Stimulated activated CD4-positive, alpha-beta T cell treated with anti-CD3 and anti-CD28 coated beads, TNF-alpha, amount 100 ng/mL, for 48 hours (primary cell): ENCODE measurements at regions not wholly inside any gene's neighbourhood (a gene's known extent, or its start where the extent isn't known, plus 50 kb on each side); places are given as distances from the start of the nearest gene placed in this dataset.

Experiments used
- DNase-seq, 3 donors: peaks; one replicate each; pipeline ENCODE4 v3.0.0-alpha.2; 2020; ENCODE audit warnings: low read depth in 3 of 3

DNA sequence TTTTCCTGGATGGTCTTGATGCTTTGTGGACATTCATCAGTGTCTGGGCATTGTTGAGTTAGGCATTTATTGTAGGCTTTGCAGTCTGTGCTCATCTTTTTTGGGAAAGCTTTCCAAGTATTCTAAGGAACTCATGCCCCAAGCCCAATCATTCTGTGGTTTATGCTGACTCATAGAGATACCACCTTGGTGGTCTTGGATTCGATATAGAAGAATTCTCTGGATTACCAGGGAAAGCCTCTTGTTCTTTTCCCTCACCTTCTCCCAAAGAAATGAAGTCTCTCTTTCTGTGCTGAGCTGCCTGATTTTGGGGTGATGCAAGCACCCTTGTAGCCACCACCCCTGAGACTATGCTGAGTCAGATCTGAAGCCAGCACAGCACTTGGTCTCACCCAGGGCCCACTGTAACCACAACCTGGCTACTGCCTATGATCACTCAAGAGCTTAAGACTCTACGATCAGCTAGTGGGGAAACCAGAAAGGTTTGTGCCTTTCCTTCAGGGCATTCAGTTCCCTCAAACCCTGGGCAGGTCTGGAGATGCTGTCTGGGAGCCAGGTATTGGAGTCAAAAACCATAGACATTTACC is 422.6 kb downstream of the NUF2 start:
- DNase-seq: no peak

- DNase-seq: no peak
Observed at GRCh38 chr1:163745204-163745603, 423.4 kb downstream of the NUF2 start.

- no peak for DNase-seq
Observed at GRCh38 chr1:163747261-163747660, 425.5 kb downstream of the NUF2 start.

DNA sequence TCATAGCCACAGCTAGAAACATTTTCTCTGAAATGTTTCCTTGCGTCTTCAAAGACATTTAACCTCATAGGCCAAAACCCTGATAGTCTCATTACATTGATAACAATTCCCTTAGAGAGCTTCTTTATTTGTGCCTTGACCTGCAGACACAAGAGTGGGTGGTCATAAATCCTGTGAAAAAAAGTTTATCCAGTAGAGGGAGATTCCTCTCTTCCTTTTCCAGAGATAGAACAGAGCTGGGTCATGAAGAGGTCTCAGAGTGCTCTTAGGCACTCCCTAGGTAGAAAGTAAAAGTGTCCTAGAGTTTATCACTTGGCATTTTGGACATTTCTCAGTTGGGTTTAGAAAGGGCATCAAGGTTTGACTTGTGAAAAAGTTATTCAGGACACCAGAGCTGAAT is 426.1 kb downstream of the NUF2 start:
- no peak for DNase-seq

DNA sequence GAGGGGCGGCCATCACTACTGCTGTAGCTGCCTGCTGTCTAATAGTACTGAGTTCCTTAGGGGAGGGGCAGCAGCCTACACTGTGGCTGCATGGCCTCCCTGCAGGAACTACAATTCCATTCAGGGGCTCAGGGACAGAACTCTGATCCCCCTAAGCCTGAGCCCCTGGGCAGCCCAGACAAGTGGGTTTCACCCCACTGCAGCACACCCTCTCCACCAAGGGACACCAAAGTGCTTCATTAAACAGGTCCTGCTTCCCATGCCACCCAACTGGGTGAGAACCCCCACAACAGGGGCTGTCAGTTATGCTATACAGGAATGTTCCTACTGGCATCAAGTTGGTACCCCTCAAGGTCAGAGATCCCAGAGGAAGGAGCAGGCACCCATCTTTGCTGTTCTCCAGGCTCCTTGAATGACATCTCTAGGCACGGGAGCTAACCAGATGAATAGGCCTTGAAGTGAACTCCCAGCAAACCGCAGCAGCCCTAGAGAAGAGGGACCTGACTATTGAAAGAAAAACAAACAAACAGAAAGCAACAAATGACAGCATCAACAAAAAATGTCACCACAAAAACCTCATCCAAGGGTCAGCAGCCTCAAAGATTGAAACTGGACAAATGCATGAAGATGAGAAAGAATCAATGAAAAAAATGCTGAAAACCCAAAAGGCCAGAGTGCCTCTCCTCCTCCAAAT is 437.4 kb downstream of the NUF2 start:
- DNase-seq: no peak

DNA sequence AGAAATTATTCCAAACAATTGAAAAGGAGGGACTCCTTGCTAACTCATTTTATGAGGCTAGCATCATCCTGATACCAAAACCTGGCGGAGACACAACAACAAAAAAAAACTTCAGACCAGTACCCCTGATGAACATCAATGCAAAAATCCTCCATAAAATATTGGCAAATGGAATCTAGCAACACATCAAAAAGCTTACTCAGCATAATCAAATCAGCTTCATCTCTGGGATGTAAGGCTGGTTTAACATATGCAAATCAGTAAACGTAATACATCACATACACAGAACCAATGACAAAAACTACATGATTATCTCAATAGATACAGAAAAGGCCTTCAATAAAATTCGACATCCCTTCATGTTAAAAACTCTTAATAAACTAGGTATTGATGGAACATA is 440.1 kb downstream of the NUF2 start:
- DNase-seq: no peak

GRCh38 chr1:163766257-163766918 is 444.6 kb downstream of the NUF2 start:
- DNase-seq: no peak

GRCh38 chr1:163768576-163768975 is 446.8 kb downstream of the NUF2 start:
- DNase-seq: no peak

- no peak for DNase-seq
Observed at GRCh38 chr1:163770265-163770664, 448.5 kb downstream of the NUF2 start.

DNA sequence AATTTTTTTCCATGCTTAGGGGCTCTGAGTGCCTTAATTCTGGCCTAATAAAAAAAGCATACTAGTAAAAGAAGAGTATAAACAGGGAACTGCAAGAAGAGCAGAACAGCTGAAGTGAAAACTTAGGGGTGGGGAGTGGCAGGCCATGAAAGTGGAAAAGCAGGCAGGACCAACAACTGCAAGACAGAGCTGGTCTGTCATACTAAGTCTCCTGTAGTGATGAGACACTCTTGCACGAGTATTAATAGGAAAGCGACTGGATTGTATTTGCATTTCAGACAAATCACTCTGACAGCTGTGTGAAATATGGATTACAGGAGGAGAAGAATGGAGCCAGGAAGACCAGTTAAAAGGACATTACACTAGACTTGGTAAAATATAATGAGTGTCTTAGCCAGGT is 449.9 kb downstream of the NUF2 start:
- no peak for DNase-seq

DNA sequence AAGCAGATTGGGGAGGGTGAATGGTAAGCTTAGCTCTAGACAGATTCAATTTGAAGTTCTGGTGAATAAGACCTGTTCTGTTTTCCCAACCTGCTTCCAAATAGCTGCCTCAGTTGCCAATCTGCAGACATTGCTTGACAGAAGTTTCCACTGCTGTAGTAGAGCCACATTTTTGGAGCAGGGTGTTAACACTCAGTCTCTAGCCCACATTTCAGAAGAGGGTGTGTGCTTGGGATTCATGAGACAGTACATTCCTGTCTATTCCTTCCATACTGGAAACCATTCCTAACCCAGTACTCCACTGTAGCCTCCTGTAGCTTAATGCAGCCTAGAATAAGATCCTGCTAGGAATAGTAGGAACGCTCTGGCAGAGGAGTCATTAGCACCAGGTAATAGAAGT is 450.5 kb downstream of the NUF2 start:
- no peak for DNase-seq

- no peak for DNase-seq
Observed at GRCh38 chr1:163773396-163773795, 451.6 kb downstream of the NUF2 start.

- DNase-seq: no peak
Observed at GRCh38 chr1:163774401-163774945, 452.7 kb downstream of the NUF2 start.

- no peak for DNase-seq
Observed at GRCh38 chr1:163774978-163775620, 453.3 kb downstream of the NUF2 start.

DNA sequence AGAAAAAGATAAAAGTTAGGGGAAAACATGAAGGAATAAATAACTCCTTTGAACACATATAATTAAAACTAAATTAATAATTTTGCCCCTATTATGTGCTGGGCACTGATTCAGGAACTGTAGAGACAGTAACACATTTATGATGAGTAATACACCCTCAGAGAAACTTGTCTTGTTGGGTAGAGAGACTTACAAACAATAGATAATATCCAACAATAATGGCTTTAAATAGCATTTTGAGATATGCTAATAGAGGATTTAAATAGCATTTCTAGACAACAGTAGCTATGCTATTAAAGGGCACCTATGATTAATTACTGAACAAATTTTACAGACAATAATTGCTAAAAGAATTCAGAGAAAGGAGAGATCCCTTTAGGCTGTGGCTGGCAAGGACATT is 455.5 kb downstream of the NUF2 start:
- no peak for DNase-seq

DNA sequence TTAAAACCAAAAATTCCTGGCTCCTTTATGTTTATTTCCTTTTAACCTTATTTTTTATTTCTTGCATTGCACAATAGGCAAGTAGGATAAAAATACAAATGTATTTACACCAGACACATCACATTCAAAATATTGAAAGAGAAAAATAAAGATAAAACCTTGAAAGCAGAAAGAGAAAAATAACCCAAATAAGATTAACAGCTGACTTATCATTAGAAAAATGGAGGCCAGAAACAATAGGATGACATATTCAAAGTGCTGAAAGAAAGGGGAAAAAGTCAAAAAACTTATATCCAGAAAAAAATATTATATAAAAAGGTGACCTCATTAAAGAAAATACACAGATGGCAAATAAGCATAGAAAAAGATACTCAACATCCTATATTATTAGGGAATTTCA is 459.4 kb downstream of the NUF2 start:
- DNase-seq: no peak

DNA sequence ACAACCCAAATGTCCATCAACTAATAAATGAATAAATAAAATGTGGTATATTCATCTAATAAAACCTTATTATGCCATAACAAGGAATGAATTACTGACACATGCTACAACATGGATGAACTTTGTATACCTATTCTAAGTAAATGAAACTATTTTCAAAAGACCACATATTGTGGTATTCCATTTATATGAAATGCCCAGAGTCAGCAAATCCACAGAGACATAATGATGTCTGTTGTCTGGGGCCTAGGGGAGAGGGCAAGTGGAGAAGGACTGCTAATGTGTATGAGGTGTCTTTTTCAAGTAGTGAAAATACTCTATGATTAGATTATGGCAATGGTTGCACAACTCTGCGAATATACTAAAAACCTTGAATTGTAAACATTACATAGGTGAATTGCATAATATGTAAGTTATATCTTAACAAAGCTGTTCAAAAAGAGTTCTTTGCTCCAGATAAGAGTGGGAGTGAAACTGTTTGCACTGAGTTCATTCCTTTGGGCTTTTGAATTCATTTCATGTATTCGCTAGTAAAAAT is 464.2 kb downstream of the NUF2 start:
- no peak for DNase-seq

- no peak for DNase-seq
Observed at GRCh38 chr1:163789911-163790310, 468.2 kb downstream of the NUF2 start.

- DNase-seq: no peak
Observed at GRCh38 chr1:163794551-163794950, 472.8 kb downstream of the NUF2 start.

- DNase-seq: no peak
Observed at GRCh38 chr1:163796394-163796821, 474.7 kb downstream of the NUF2 start.

GRCh38 chr1:163797816-163798215 is 476.1 kb downstream of the NUF2 start:
- no peak for DNase-seq

- no peak for DNase-seq
Observed at GRCh38 chr1:163799190-163799805, 477.5 kb downstream of the NUF2 start.
